HG02763 (cell line): ENCODE measurements at regions not wholly inside any gene's neighbourhood (a gene's known extent, or its start where the extent isn't known, plus 50 kb on each side); places are given as distances from the start of the nearest gene placed in this dataset.

Experiments used
- ATAC-seq: cut with Tn5 transposase; IDR thresholded peaks from one replicate; pipeline ENCODE4 v1.9.1; 2021; ENCODE audit warnings: mild to moderate bottlenecking, moderate library complexity; ENCODE audit not compliant: unreplicated experiment

- no peak for ATAC-seq
Observed at GRCh38 chr9:120214332-120214731, 365.6 kb downstream of the CDK5RAP2 start.

DNA sequence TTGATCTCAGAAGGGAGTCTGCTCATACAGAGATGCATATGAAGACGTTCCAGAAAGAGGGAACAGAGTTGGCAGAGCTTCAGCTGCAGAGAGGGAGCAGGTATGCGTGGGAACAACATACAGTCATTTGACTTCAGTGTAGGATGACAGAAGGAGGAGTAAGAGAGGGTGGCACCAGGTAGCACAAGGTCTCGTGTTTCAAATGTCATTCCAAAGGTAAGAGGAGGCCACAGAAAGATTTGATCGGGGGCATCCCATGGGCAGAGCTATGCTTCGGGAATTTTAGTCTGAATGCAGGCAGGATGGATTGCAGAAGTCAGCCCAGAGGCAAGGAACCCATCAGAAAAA lies 367.1 kb downstream of the CDK5RAP2 start:
- ATAC-seq, result no peak

GRCh38 chr9:120212153-120212852 lies 367.7 kb downstream of the CDK5RAP2 start:
- ATAC-seq, result no peak

DNA sequence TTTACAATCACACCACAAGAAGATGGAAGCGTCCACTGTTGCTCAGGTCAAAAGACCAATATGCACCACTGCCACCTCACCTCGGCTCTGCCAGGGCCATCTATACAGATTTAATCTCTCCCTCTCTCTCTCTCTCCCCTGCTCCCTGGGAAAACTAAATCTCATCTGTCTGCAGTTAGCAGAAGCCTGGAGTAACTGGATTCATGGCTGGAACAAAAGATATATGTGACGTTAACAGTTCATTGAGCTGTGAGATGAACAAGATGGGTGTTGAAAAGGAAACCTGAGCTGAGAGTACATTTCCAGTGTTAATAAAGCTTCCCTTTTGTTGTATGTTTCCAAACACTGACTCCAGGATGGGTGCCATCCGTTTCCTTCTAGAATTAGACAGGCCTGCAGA lies 369.7 kb downstream of the CDK5RAP2 start:
- no peak for ATAC-seq

DNA sequence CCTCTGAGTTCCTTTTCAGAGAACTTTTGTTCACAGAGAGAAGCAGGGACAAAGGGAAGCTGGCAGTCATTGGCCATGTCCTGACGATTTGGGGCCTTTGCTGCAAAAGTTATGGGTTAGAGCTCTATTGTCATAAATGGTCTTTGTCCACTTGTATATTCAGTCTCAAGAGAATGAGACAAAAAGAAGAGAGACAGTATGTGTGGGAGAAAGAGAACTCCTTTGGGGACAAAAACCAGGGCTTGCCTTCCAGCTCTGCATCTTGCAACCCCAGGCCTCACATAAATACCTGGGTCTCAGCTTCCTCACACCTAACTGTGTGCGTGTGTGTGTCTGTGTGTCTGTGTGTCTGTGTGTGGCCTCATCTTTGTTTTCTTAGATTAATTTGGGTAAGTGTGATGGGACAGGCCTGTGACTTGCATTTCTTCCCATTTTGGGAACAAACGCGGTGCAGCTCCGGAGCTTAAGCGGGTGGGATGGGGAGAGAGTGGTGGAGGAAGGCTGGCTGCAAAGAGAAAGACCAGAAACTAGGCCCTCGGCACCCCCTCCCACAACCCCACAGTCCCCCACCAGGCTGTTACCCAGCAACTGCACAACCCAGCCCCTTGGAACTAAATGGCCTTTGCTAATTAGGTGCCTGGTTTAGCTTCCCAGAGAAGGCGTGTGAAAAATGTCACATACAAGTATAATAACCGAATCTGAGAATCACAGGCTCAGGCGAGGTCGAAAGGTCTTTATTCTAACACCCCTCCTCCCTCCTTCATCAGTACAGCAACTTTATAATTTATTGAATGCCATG lies 376.9 kb downstream of the CDK5RAP2 start:
- ATAC-seq, result no peak

GRCh38 chr9:120198027-120198426 lies 381.9 kb downstream of the CDK5RAP2 start:
- no peak for ATAC-seq

DNA sequence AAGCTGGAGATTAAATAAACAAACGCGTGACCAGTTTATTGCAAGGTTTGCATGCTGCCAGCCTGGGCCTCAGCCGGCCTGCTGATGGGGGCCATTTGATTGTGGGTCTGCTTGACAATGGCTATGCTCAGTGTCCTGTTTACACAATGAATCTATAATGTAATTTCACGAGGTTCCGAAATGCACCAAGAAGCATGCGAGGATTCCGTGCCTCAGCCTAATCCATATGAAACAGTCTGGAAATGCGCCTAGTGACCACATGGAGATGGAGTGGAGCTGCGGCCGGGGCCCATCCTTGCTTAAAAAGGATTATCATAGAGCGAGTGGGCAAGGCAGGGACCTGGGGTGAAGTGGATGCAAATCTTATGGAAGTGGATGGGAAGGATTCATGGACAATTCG lies 382.4 kb downstream of the CDK5RAP2 start:
- ATAC-seq, result no peak

- no peak for ATAC-seq
Observed at GRCh38 chr9:120191141-120191540, 388.8 kb downstream of the CDK5RAP2 start.

DNA sequence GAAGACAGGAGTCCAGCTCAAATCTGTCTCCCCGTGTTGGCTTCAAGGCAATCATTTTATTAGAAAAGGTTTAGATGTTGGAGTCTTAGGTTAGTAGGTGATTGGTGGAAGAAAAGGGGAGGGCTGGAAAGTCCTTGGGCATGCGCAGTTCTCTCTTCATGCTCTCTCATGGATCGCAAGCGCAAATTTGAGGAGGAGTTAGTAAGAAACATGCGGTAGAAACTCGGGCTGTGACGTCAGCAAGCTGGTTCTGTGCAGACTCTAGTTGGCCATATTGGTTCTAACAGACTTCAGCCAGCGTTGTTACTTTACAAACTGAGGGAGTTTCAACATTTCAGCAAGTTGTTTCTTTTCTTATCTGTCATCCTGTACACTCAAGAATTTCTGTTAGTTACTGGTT lies 392.2 kb downstream of the CDK5RAP2 start:
- no peak for ATAC-seq

GRCh38 chr9:120186276-120186675 lies 393.7 kb downstream of the CDK5RAP2 start:
- ATAC-seq, result no peak

DNA sequence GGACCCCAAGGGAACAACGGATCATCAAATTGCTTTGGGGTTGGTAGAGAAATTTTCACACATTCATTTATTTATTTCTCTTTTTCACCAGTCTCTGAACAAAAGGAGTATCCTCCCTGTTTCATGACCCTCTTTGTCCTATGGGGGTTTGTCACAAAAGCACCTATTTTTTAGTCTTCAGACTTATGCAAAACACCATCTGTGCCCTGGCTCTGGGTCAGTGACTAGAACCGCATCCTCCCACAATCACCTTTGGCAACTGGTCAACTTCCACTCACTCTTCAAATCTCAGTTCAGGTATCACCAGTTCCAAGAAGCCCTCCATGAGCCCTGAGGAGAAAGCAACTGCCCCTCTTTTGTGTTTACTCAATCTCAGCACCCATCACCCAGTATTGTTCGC lies 395.7 kb downstream of the CDK5RAP2 start:
- ATAC-seq, result peak; percentile 42

GRCh38 chr9:120183615-120184014 lies 396.4 kb downstream of the CDK5RAP2 start:
- no peak for ATAC-seq

DNA sequence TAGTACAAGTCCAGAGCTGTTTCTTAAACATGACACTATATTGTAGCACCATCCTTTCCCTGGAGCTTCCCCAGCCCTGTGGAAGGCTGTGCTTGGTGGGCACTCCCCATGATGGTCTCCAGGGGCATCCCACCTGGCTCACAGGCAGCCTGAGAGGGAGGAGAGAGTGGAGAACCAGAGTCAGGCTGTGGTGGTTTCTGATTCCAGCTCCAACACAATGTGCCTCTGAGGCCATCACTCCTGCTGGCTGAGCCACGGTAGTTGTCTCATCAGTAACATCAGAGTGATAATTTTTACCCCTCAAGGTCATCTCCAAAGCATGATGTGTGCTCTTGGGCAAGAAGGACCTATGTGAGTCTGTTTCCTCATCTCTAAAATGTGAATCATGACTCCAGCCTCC lies 398.0 kb downstream of the CDK5RAP2 start:
- ATAC-seq, result no peak

GRCh38 chr9:120177121-120177520 lies 402.8 kb downstream of the CDK5RAP2 start:
- no peak for ATAC-seq

- no peak for ATAC-seq
Observed at GRCh38 chr9:120175031-120175430, 404.9 kb downstream of the CDK5RAP2 start.

- no peak for ATAC-seq
Observed at GRCh38 chr9:120161776-120162175, 418.2 kb downstream of the CDK5RAP2 start.

GRCh38 chr9:120158221-120158620 lies 421.7 kb downstream of the CDK5RAP2 start:
- ATAC-seq, result no peak

GRCh38 chr9:120156376-120156775 lies 423.6 kb downstream of the CDK5RAP2 start:
- no peak for ATAC-seq

DNA sequence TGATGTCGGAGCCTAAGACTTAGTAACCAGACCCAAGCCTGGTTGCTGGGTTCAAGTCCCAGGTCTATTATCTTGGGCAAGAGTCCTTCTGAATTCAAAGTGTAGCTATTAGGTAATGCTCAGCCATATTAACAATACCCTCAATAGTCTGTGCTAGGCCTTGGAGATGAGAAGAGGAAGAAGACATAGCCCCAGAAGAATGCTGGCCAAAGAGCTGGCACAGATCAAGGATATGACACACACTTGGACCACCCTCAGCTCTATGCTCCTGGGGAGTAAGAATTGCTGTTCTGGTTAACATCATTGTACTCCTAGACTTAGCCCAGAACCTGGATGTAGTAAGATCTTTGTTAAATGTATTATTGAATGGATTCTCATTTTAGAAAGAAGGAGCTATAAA lies 426.7 kb downstream of the CDK5RAP2 start:
- no peak for ATAC-seq

GRCh38 chr9:120152295-120152694 lies 427.7 kb downstream of the CDK5RAP2 start:
- ATAC-seq, result no peak

DNA sequence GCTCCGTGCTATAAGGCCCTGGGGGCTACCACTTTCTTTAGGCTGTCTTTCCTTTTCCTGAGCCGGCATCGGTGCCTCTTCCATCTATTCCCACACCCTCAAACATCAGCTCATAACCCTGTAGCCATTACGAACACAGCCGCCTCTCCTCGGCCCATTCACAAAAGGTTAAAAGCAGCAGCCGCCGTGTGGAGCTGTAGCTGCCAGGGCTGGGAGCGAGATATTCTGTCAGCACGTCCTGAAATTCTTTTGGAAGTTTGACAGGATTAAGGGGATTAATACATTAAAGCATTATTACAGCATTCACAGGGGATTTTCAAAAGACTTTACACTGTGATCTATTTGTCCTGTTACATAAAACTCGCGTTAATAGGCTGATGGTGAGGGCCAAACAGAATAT lies 428.2 kb downstream of the CDK5RAP2 start:
- ATAC-seq, result no peak

DNA sequence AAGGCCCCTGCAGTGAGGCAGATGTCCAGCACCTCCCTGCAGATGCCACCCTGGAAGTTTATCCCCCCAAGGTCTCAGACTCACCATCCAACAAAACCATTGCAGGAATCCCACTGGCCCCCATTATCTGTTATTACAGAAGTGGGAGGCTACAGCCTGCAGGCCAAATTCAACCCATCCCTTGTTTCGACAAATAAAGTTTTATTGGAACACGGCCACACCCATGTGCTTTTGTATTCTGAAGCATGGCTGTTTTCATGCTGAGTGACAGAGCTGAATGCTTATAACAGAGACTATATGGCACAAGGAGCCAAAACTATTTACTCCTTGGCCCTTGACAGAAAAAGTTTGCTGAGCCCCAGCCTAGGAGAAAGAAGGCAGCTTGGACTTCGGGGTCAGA lies 428.8 kb downstream of the CDK5RAP2 start:
- ATAC-seq, result no peak

DNA sequence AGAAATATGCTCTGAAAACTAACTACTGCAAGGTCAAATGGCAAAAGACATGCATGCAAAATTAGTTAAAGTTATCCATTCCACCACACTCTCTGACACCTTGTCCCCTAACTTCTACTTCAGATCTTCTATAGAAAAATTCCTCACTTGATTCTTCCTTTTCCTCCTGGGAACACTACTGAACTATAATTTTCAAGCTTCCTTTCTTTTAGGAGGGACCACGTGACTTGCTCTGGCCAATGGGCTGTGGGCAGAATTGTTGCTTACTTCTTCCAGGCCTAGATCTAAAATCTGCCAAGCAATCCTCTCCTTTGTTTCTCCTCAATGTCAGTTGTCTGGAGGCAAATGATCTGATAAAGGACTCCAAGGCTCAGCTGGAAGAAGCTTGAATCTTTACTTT lies 441.0 kb downstream of the CDK5RAP2 start:
- ATAC-seq, result no peak
